Activated CD4-positive, alpha-beta T cell treated with anti-CD3 and anti-CD28 coated beads, Interleukin-2, amount 10 ng/mL, durations not matched to agents 24 days and 14 days (primary cell): ENCODE measurements at regions not wholly inside any gene's neighbourhood (a gene's known extent, or its start where the extent isn't known, plus 50 kb on each side); places are given as distances from the start of the nearest gene placed in this dataset.
"Not testable (repeated sequence)": the region's sequence is repeated elsewhere in the genome, so short reads cannot be mapped to it uniquely, and the experiment has no call there.

Source experiments
- DNase-seq: peaks from one replicate; pipeline ENCODE4 v3.0.0; 2022
- H3K27ac Mint-ChIP-seq: one replicate; pipeline ENCODE4 v1.8.0; 2022; ENCODE audit warnings: mild to moderate bottlenecking, mixed read lengths
- H3K27me3 Mint-ChIP-seq: one replicate; pipeline ENCODE4 v1.8.0; 2022; ENCODE audit warnings: mixed read lengths
- H3K36me3 Mint-ChIP-seq: one replicate; pipeline ENCODE4 v1.8.0; 2022; ENCODE audit warnings: low read depth, mild to moderate bottlenecking, mixed read lengths
- H3K4me1 Mint-ChIP-seq: one replicate; pipeline ENCODE4 v1.8.0; 2021; ENCODE audit warnings: mixed read lengths
- H3K4me3 Mint-ChIP-seq: one replicate; pipeline ENCODE4 v1.8.0; 2022; ENCODE audit warnings: mild to moderate bottlenecking, moderate library complexity, mixed read lengths
- H3K9me3 Mint-ChIP-seq: one replicate; pipeline ENCODE4 v1.8.0; 2021; ENCODE audit warnings: mixed read lengths
- intact Hi-C: fragments of 100-400 bp; cut with micrococcal nuclease; formaldehyde crosslinking; loops from one replicate; pipeline ENCODE4 v1.15.1; 2023

GRCh38 chr10:32143302-32143847 lies 87.2 kb upstream of the KIF5B start:
- Mint-ChIP-seq H3K9me3 (no peaks in the 10 kb centered on the region), H3K27me3 (no peaks in the 10 kb centered on the region), H3K4me3 (no peak overlapping the region), H3K36me3 (no peaks in the 10 kb centered on the region), H3K27ac (no peak overlapping the region), H3K4me1 (peaks cover 8% of the 10 kb centered on the region)
- DNase-seq = no peak
- intact Hi-C loops = no loop called here

DNA sequence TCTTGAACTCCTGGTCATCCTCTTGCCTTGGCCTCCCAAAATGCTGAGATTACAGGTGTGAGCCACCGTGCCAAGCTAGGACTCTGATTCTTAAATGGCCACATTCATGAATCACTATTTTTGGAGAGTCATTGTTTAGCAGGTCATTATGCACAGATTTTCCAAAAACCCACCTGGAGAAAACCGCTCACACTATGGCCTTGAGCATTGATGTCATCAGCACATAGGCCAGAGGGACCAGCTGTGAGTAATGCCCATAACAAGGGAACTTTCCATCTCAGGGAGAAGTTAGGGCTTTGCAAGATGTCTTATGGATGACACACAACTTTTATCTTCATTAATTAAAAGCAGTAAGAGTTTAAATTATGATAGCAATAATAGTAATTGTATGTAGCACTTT lies 86.4 kb upstream of the KIF5B start:
- Mint-ChIP-seq H3K36me3 (no peaks in the 10 kb centered on the region), H3K9me3 (no peaks in the 10 kb centered on the region), H3K27me3 (no peaks in the 10 kb centered on the region), H3K4me3 (no peak overlapping the region), H3K4me1 (peaks cover 8% of the 10 kb centered on the region), H3K27ac (no peak overlapping the region)
- intact Hi-C loops = no loop called here
- DNase-seq = no peak

DNA sequence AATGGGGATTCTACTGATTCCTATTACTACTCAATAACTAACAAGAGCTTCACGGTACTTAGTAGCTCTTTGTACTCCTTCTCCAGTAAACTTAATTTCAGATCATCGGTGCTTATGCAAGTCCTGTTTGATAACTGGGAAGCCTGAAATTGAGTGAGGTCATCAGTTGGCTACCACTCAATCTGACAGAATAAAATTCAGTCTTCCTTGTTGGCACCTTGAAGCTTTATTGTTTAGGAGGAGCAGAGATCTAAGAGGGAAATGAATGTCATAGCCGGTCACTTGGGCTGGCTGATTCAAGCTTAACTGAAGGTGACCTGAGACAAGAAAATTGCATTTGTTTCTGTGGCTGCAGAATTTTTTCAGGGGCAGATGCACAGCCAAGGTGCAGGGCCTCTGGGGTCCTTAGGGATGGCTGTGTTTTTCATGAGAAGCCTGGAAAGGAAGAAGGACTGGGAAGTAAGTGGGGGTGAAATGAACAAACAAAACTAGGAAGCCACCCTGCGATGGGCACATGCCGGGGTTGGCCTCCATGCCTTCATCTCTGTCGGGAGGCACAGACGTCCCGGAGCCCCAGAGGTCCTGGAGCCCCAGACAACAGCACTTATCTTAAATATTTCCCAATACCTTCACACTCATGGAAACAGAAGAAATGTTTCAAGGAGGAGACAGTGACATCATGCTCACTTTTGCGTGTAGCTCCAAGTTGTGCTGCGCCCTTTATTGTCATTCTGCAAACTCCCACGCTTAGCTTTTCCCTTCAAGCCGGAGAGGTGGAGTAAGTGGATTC lies 85.0 kb upstream of the KIF5B start:
- Mint-ChIP-seq H3K27me3 (no peaks in the 10 kb centered on the region), H3K4me3 (no peak overlapping the region), H3K9me3 (no peaks in the 10 kb centered on the region), H3K27ac (no peak overlapping the region), H3K36me3 (no peaks in the 10 kb centered on the region), H3K4me1 (peaks cover 8% of the 10 kb centered on the region)
- no peak for DNase-seq
- intact Hi-C loops = no loop called here

GRCh38 chr10:32140403-32140802 lies 84.2 kb upstream of the KIF5B start:
- no peak overlapping the region for H3K4me3 Mint-ChIP-seq
- intact Hi-C loops = no loop called here
- peaks cover 6% of the 10 kb centered on the region for H3K4me1 Mint-ChIP-seq
- H3K27me3 Mint-ChIP-seq = no peaks in the 10 kb centered on the region
- H3K27ac Mint-ChIP-seq = no peak overlapping the region
- no peaks in the 10 kb centered on the region for H3K9me3 Mint-ChIP-seq
- no peak for DNase-seq
- H3K36me3 Mint-ChIP-seq = no peaks in the 10 kb centered on the region

DNA sequence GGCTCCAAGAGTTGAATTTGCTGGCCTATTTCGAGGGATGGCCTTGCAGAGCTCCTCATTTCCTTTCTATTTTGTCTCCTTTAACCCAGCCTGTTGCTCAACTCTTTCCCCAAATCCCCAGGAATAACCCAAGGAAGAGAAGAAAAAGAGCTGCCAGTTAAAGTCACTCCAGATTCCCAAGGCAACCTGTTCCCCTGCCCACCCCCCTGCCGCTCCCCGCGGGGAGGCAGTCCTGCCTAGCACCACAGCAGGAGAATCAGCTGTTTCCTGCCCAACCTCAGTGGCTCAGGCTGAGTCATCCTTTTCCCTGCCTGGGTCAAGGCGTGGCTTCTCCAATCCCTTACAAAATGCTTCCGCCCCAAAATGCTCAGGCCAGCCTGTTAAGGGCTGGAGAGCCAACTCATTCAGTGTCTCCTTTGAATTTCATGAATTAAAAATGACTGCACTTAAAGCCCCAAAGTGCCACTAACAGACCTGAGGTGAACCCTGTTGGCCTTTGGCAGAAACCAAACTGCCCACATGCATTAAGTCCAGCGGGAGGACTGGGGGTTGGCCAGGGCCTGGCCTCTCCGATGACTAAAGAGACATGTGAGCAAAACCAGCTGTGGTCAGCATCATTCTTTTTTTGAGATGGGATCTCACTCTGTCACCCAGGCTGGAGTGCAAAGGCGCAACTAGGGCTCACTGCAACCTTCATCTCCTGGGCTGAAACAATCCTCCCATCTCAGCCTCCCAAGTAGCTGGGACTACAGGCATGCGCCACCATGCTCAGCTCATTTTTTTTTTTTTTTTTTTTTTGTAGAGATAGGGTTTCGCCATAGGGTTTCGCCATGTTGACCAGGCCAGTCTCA lies 83.2 kb upstream of the KIF5B start:
- Mint-ChIP-seq H3K36me3 (no peaks in the 10 kb centered on the region), H3K4me1 (peaks cover 6% of the 10 kb centered on the region), H3K4me3 (peak overlapping the region; percentile 3), H3K27me3 (no peaks in the 10 kb centered on the region), H3K27ac (peak overlapping the region; percentile 9), H3K9me3 (no peaks in the 10 kb centered on the region)
- DNase-seq = peak; percentile 77
- intact Hi-C loops = no loop called here

DNA sequence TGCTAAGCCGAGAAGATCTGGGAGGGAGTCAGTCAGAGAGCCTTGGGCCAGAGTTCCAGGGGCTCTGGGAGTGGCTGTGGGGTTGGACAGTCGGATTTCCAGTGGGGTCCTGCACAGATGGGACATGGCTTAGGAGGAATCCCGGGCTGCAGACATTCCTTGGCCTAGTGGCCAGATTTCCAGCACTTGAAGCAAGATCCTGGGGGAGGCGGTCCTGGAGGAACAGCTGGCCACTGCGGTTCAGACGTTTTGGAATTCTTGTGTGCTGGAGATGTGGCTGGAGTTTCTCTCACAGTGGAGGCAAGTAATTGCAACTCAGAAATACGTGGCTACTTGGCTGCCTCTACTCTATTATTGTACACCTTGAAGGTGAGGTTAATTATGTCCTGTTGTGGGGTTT lies 80.7 kb upstream of the KIF5B start:
- H3K27me3 Mint-ChIP-seq, H3K27ac Mint-ChIP-seq, H3K4me1 Mint-ChIP-seq, H3K4me3 Mint-ChIP-seq, H3K9me3 Mint-ChIP-seq, DNase-seq, intact Hi-C loops, H3K36me3 Mint-ChIP-seq: not testable (repeated sequence)

DNA sequence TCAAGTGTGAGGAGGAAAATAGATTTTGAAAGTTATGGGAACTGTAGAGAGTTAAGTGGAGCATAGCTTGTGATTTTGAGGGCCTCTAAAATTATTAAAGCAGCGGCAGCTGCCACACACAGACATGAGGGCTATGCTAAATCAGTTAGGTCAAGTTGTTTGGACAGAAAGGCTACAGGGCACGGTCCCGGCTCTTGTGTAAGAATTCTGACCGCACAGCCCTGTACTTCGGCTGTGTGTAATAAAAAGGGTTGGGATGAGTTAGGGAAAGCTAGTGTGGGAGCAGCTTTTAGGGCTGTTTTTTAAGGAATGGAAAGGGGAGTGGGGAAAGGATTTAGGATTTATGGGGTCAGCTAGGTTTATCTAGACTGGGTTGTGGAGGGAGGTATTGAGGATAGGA lies 79.6 kb upstream of the KIF5B start:
- H3K36me3 Mint-ChIP-seq, DNase-seq, H3K9me3 Mint-ChIP-seq, H3K27me3 Mint-ChIP-seq, H3K4me3 Mint-ChIP-seq, intact Hi-C loops, H3K27ac Mint-ChIP-seq: not testable (repeated sequence)
- peaks cover 15% of the 10 kb centered on the region for H3K4me1 Mint-ChIP-seq

GRCh38 chr10:32132357-32132946 lies 76.2 kb upstream of the KIF5B start:
- Mint-ChIP-seq H3K27ac (no peak overlapping the region), H3K4me1 (peaks cover 10% of the 10 kb centered on the region), H3K36me3 (no peaks in the 10 kb centered on the region), H3K4me3 (no peak overlapping the region), H3K9me3 (no peaks in the 10 kb centered on the region), H3K27me3 (peaks cover 2% of the 10 kb centered on the region)
- DNase-seq = no peak
- intact Hi-C loops = no loop called here

DNA sequence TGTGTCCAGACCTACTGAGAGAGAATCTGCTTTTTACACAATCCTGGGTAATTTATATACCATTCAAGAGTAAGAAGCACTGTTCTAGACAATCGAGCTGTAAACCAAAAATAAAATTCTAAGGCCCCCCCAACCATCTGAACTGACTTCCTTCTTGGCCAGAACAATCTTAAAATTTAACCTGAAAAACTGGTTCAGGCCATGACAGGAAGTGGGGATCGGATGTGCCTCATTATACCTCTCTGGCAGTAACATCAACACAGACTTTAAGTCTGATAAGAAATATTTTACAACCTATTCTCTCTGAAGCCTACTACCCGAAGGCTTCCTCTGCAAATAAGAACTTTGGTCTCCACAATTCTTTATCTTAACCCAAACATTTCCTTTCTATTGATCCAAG lies 75.2 kb upstream of the KIF5B start:
- no peak for DNase-seq
- Mint-ChIP-seq H3K4me3 (no peak overlapping the region), H3K4me1 (peaks cover 10% of the 10 kb centered on the region), H3K27ac (no peak overlapping the region), H3K9me3 (no peaks in the 10 kb centered on the region), H3K27me3 (peaks cover 2% of the 10 kb centered on the region), H3K36me3 (no peaks in the 10 kb centered on the region)
- intact Hi-C loops = no loop called here

- Mint-ChIP-seq H3K27ac (no peak overlapping the region), H3K36me3 (no peaks in the 10 kb centered on the region), H3K4me3 (no peak overlapping the region), H3K9me3 (no peaks in the 10 kb centered on the region), H3K27me3 (peaks cover 2% of the 10 kb centered on the region), H3K4me1 (peaks cover 10% of the 10 kb centered on the region)
- intact Hi-C loops = no loop called here
- no peak for DNase-seq
Measured at GRCh38 chr10:32130788-32131187, 74.6 kb upstream of the KIF5B start.

GRCh38 chr10:32125023-32125422 lies 68.8 kb upstream of the KIF5B start:
- Mint-ChIP-seq H3K4me3 (no peak overlapping the region), H3K9me3 (peaks cover 6% of the 10 kb centered on the region), H3K36me3 (no peaks in the 10 kb centered on the region), H3K4me1 (no peaks in the 10 kb centered on the region), H3K27ac (no peak overlapping the region), H3K27me3 (peaks cover 2% of the 10 kb centered on the region)
- intact Hi-C loops = no loop called here
- no peak for DNase-seq

DNA sequence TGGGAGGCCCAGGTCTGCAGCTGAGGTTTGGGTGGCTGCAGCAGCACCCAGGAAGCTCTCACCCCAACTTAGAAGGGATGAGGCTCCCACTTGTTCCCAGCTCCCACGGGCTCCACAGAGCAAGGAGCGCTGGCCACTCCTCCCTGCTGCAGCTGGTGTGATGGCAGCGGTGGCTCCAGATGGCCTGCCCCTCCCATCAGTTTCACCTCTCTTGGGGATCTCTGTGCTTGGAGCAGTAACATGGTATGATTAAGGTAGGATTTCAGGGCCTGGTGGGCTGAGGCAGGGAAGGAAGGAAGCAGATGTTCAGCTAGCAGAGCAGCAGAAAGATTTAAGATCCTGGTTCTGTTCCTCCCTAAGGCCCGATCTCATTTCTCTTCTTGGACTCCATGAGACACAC lies 66.8 kb upstream of the KIF5B start:
- Mint-ChIP-seq H3K27ac (no peak overlapping the region), H3K36me3 (no peaks in the 10 kb centered on the region), H3K4me1 (no peaks in the 10 kb centered on the region), H3K9me3 (peaks cover 6% of the 10 kb centered on the region), H3K4me3 (no peak overlapping the region), H3K27me3 (peaks cover 2% of the 10 kb centered on the region)
- no peak for DNase-seq
- intact Hi-C loops = no loop called here

DNA sequence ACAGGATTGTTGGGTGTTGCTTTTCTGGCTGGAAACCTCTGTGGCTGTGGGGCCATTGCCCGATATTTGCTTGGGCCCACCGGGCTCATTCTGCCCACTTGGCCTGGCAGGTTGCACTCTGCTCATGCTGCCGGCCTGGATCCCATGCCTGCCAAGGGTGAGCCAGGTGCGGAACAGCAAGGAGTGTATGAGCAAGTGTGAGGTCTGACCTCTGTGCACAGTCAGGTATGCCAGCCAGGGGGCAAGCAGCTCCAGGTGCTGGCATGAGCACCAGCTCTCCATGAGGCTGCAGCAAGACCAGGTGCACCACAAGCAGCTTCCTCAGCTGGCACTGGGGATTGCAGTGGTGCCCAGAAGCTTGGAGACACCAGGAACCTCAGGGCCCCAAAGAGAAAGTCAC lies 65.4 kb upstream of the KIF5B start:
- Mint-ChIP-seq H3K36me3 (no peaks in the 10 kb centered on the region), H3K27ac (no peak overlapping the region), H3K4me1 (no peaks in the 10 kb centered on the region), H3K27me3 (peaks cover 2% of the 10 kb centered on the region), H3K4me3 (no peak overlapping the region), H3K9me3 (peaks cover 6% of the 10 kb centered on the region)
- DNase-seq = no peak
- intact Hi-C loops = no loop called here

DNA sequence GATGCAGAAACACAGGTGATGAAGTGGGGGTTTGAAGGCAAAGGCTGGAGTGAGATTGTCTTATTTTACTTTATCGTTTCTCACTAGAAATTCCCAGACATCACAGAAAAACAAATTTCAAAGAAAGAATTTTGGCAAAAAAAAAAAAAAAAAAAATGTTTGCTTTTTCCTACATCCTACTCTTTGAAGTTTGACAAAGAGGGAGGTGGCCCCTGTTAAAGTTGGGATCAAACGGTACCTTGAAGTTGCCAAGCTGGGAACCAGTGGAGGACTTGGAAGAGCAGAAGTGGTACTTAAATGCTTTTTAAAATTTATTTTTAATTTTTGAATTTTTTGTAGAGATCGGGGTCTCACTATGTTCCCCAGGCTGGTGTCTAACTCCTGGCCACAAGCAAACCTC lies 63.9 kb upstream of the KIF5B start:
- intact Hi-C loops = no loop called here
- DNase-seq = no peak
- H3K9me3 Mint-ChIP-seq = peaks cover 10% of the 10 kb centered on the region
- no peak overlapping the region for H3K4me3 Mint-ChIP-seq
- H3K27ac Mint-ChIP-seq = no peak overlapping the region
- no peaks in the 10 kb centered on the region for H3K36me3 Mint-ChIP-seq
- H3K4me1 Mint-ChIP-seq = no peaks in the 10 kb centered on the region
- peaks cover 10% of the 10 kb centered on the region for H3K27me3 Mint-ChIP-seq
